ENCODE measurements at regions not wholly inside any gene's neighbourhood (a gene's known extent, or its start where the extent isn't known, plus 50 kb on each side); places are given as distances from the start of the nearest gene placed in this dataset.

DNA sequence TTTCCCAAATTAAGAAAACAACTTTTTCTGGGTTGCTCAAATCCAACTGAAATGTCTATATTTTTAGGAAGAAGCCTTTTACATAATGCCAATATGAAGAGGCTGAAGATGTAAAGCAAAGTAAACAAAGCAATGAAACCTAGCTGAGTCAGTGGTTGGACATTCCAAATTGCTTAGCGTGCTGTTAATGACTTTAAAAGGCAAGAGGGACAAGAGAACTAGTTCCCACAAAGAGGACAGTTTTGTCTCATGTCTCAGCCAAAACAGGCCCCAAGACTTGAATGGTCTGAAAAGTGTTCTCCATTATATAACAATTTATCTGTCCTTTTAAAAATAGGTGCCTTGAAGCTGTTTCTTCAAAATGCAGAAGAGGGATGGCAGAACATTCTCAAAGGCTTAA is 407.0 kb downstream of the ENC1 start:
- intact Hi-C loops (cut with DNase I; ENCODE audit: low total_unique reads): no loop called here
- H3K4me3 ChIP-seq: no peak overlapping the region
- H3K9me3 ChIP-seq: no peaks in the 10 kb centered on the region
- 74 to 95% methylated on average over 1 of the region's 1 CpG for WGBS, 2 donors
- TF ChIP-seq, protein P1, sequence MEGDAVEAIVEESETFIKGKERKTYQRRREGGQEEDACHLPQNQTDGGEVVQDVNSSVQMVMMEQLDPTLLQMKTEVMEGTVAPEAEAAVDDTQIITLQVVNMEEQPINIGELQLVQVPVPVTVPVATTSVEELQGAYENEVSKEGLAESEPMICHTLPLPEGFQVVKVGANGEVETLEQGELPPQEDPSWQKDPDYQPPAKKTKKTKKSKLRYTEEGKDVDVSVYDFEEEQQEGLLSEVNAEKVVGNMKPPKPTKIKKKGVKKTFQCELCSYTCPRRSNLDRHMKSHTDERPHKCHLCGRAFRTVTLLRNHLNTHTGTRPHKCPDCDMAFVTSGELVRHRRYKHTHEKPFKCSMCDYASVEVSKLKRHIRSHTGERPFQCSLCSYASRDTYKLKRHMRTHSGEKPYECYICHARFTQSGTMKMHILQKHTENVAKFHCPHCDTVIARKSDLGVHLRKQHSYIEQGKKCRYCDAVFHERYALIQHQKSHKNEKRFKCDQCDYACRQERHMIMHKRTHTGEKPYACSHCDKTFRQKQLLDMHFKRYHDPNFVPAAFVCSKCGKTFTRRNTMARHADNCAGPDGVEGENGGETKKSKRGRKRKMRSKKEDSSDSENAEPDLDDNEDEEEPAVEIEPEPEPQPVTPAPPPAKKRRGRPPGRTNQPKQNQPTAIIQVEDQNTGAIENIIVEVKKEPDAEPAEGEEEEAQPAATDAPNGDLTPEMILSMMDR (IDR thresholded peaks at IDR 0.05): no peak
- TF ChIP-seq POLR2A (IDR thresholded peaks at IDR 0.05): no peak
- no peaks in the 10 kb centered on the region for H3K27me3 ChIP-seq
- H3K4me1 ChIP-seq: no peaks in the 10 kb centered on the region
- no peak overlapping the region for H3K27ac ChIP-seq
- no peaks in the 10 kb centered on the region for H3K36me3 ChIP-seq (ENCODE audit: low read depth, missing control alignments)
- no peak for DNase-seq

DNA sequence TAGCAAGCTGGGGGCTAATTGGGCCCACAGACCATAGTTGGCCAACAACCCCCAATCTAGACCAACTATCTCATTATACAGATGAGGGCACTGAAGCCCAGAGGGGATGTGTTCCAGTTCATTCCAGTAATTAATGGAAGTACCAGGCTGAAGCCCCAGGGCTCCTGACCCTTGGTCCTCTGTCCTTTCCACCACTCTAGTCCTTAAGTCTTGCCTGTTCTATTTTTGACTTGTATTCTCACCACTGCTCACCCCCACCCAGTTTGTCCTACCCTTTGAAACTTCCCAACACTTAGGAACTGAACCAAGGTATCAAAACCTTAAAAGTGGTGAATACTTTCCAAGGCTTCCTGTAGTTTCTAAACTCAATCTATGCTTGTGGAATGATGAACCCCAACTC is 407.4 kb downstream of the ENC1 start:
- TF ChIP-seq POLR2A (IDR thresholded peaks at IDR 0.05): no peak
- TF ChIP-seq, protein P1 (IDR thresholded peaks at IDR 0.05): no peak
- Histone ChIP-seq H3K9me3 (no peaks in the 10 kb centered on the region), H3K4me3 (no peak overlapping the region), H3K4me1 (no peaks in the 10 kb centered on the region), H3K27ac (no peak overlapping the region), H3K36me3 (ENCODE audit: low read depth, missing control alignments) (no peaks in the 10 kb centered on the region), H3K27me3 (no peaks in the 10 kb centered on the region)
- no peak for DNase-seq
- intact Hi-C loops (cut with DNase I; ENCODE audit: low total_unique reads): no loop called here

DNA sequence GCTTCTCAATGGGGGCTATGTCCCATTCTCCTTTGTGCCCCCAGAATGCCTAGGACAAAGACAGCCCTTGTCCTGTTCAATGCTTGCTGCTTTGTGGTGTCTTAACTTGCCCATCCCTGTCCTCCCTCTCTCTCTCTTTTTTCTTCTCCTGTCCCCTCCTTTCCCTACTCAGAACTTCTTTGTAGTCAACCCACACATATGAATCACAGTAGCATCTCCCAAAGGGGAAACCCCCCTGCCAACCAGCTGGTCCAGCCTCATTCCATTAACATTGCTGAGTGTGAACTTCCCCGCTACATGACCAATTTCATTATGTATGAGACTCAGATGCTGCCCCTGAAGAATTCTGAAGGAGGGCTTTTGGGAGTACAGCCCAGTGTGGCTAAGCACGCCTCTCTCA is 408.3 kb downstream of the ENC1 start:
- Histone ChIP-seq H3K27me3 (no peaks in the 10 kb centered on the region), H3K27ac (no peak overlapping the region), H3K4me3 (no peak overlapping the region), H3K9me3 (no peaks in the 10 kb centered on the region), H3K36me3 (ENCODE audit: low read depth, missing control alignments) (no peaks in the 10 kb centered on the region), H3K4me1 (no peaks in the 10 kb centered on the region)
- intact Hi-C loops (cut with DNase I; ENCODE audit: low total_unique reads): no loop called here
- TF ChIP-seq POLR2A (IDR thresholded peaks at IDR 0.05): no peak
- TF ChIP-seq, protein P1 (IDR thresholded peaks at IDR 0.05): no peak
- 96 to 98% methylated on average over 2 of the region's 2 CpGs for WGBS, 2 donors
- no peak for DNase-seq

DNA sequence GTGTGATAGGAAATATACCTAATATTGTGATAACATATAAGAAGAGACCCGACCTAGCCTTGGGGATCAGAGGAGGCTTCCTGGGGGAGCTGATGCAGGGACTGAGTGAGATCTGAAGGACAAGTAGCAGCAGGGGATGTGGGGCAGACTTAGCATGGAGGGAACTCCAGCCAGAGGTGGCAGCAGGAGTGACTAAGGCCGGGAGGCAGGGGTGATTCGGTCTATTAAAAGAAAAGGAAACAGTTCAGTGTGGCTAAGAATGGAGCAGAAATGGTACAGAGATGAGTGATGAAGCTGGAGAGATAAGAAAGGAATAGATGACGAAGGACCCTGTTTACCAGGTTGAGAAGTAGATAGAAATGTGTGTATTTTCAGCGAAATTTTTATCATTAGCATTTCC is 408.8 kb downstream of the ENC1 start:
- H3K4me3 ChIP-seq: no peak overlapping the region
- DNase-seq: no peak
- intact Hi-C loops (cut with DNase I; ENCODE audit: low total_unique reads): no loop called here
- H3K36me3 ChIP-seq (ENCODE audit: low read depth, missing control alignments): no peaks in the 10 kb centered on the region
- no peak overlapping the region for H3K27ac ChIP-seq
- H3K4me1 ChIP-seq: no peaks in the 10 kb centered on the region
- no peaks in the 10 kb centered on the region for H3K27me3 ChIP-seq
- H3K9me3 ChIP-seq: no peaks in the 10 kb centered on the region
- TF ChIP-seq, protein P1 (IDR thresholded peaks at IDR 0.05): no peak
- TF ChIP-seq POLR2A (IDR thresholded peaks at IDR 0.05): no peak
- 87 to 90% methylated on average over 5 of the region's 5 CpGs for WGBS, 2 donors

DNA sequence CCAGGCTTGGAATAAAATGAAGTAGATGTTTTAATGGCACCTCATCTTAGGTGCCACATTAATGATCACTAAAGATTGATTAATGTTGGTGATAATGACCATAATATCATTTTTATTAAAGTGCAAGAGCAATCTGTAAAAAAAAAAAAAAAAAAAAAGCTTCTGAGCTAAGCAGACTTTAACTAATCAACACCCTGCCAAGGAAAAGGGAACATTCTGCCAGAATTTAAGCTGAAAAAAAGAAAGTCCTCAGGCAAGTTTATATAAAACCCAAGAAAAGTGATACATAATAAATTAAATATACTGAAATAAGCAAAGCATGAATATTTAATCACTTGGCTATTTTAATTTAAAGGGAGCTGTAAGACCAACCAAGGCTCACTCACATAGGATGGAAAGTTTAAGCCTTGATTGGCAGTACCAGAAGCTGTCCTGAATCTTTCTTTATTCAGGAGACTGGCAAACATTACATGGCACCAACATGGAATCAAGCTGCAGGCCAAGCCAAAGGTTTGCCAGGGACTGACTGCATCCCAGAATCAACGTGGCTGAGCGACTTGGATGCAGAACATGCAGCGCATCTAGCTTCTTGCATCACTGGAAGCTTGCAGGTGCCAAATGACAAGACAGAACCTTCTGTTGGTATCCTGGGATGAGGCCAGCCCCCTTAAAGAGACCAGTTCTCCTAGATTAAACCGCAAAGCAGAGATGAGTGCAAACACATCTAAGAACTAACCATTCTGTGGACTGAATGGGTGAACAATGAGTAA is 413.6 kb downstream of the ENC1 start:
- Histone ChIP-seq H3K4me3 (no peak overlapping the region), H3K27me3 (no peaks in the 10 kb centered on the region), H3K4me1 (no peaks in the 10 kb centered on the region), H3K27ac (no peak overlapping the region), H3K36me3 (ENCODE audit: low read depth, missing control alignments) (no peaks in the 10 kb centered on the region), H3K9me3 (no peaks in the 10 kb centered on the region)
- 40 to 55% methylated on average over 3 to 4 of the region's 4 CpGs for WGBS, 2 donors
- TF ChIP-seq, protein P1 (IDR thresholded peaks at IDR 0.05): no peak
- TF ChIP-seq POLR2A (IDR thresholded peaks at IDR 0.05): no peak
- DNase-seq: no peak
- intact Hi-C loops (cut with DNase I; ENCODE audit: low total_unique reads): no loop called here

Measured in testis (tissue), 2 donors.